ENCODE measurements at regions not wholly inside any gene's neighbourhood (a gene's known extent, or its start where the extent isn't known, plus 50 kb on each side); places are given as distances from the start of the nearest gene placed in this dataset.

- Mint-ChIP-seq H3K27ac (ENCODE audit: unreplicated experiment) (no peak overlapping the region), H3K9me3 (ENCODE audit: low read depth) (no peaks in the 10 kb centered on the region), H3K36me3 (ENCODE audit: low read depth) (peaks cover 1% of the 10 kb centered on the region), H3K4me3 (ENCODE audit: unreplicated experiment) (no peak overlapping the region), H3K27me3 (ENCODE audit: low read depth) (peaks cover 42% of the 10 kb centered on the region), H3K4me1 (ENCODE audit: low read depth) (peaks cover 10% of the 10 kb centered on the region)
- TF ChIP-seq CTCF (IDR thresholded peaks at IDR 0.05) = no peak
- no peak for DNase-seq (ENCODE audit: low spot score)
Measured at GRCh38 chr2:120401275-120402066, 55.5 kb downstream of the INHBB start.

GRCh38 chr2:120402067-120402433, 56.1 kb downstream of the INHBB start:
- Mint-ChIP-seq H3K27me3 (ENCODE audit: low read depth) (peaks cover 39% of the 10 kb centered on the region), H3K27ac (ENCODE audit: unreplicated experiment) (no peak overlapping the region), H3K4me1 (ENCODE audit: low read depth) (peaks cover 10% of the 10 kb centered on the region), H3K36me3 (ENCODE audit: low read depth) (peaks cover 5% of the 10 kb centered on the region), H3K4me3 (ENCODE audit: unreplicated experiment) (no peak overlapping the region), H3K9me3 (ENCODE audit: low read depth) (no peaks in the 10 kb centered on the region)
- DNase-seq (ENCODE audit: low spot score) = no peak
- no peak for TF ChIP-seq CTCF (IDR thresholded peaks at IDR 0.05)

- peaks cover 39% of the 10 kb centered on the region for H3K27me3 Mint-ChIP-seq (ENCODE audit: low read depth)
- peaks cover 1% of the 10 kb centered on the region for H3K9me3 Mint-ChIP-seq (ENCODE audit: low read depth)
- no peak for DNase-seq (ENCODE audit: low spot score)
- H3K36me3 Mint-ChIP-seq (ENCODE audit: low read depth) = peaks cover 6% of the 10 kb centered on the region
- peaks cover 10% of the 10 kb centered on the region for H3K4me1 Mint-ChIP-seq (ENCODE audit: low read depth)
- TF ChIP-seq CTCF (IDR thresholded peaks at IDR 0.05) = no peak
- H3K27ac Mint-ChIP-seq (ENCODE audit: unreplicated experiment) = no peak overlapping the region
- H3K4me3 Mint-ChIP-seq (ENCODE audit: unreplicated experiment) = no peak overlapping the region
Measured at GRCh38 chr2:120402508-120402907, 56.6 kb downstream of the INHBB start.

- DNase-seq (ENCODE audit: low spot score) = no peak
- Mint-ChIP-seq H3K4me3 (ENCODE audit: unreplicated experiment) (no peak overlapping the region), H3K27me3 (ENCODE audit: low read depth) (peaks cover 39% of the 10 kb centered on the region), H3K27ac (ENCODE audit: unreplicated experiment) (no peak overlapping the region), H3K36me3 (ENCODE audit: low read depth) (peaks cover 6% of the 10 kb centered on the region), H3K4me1 (ENCODE audit: low read depth) (peaks cover 4% of the 10 kb centered on the region), H3K9me3 (ENCODE audit: low read depth) (peaks cover 3% of the 10 kb centered on the region)
- TF ChIP-seq CTCF (IDR thresholded peaks at IDR 0.05) = no peak
Measured at GRCh38 chr2:120403261-120403660, 57.3 kb downstream of the INHBB start.

- DNase-seq (ENCODE audit: low spot score) = no peak
- Mint-ChIP-seq H3K27me3 (ENCODE audit: low read depth) (peaks cover 39% of the 10 kb centered on the region), H3K9me3 (ENCODE audit: low read depth) (peaks cover 7% of the 10 kb centered on the region), H3K36me3 (ENCODE audit: low read depth) (peaks cover 6% of the 10 kb centered on the region), H3K27ac (ENCODE audit: unreplicated experiment) (no peak overlapping the region), H3K4me1 (ENCODE audit: low read depth) (peaks cover 4% of the 10 kb centered on the region), H3K4me3 (ENCODE audit: unreplicated experiment) (no peak overlapping the region)
- no peak for TF ChIP-seq CTCF (IDR thresholded peaks at IDR 0.05)
Measured at GRCh38 chr2:120403676-120404075, 57.7 kb downstream of the INHBB start.
